ENCODE measurements at regions not wholly inside any gene's neighbourhood (a gene's known extent, or its start where the extent isn't known, plus 50 kb on each side); places are given as distances from the start of the nearest gene placed in this dataset.

DNA sequence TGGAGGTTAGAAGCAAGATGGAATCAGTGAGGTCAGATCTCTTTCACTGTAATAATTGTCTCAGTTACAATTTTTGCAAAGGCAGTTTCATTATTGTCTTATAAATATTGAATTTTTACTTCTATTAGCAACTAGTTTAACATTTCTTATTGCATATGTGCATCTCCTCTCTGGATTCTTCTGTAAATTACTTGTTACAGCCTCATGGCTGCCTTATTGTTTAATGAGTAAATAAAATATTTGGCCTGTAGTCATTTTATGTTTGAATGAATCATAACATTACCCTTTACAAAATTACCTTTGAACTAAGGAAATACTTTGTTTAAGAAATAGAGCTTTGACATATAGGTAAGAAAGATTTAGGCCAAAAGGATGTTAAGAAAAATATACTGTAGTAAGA, 212.4 kb downstream of the SLITRK6 start:
- TF ChIP-seq, protein P1, sequence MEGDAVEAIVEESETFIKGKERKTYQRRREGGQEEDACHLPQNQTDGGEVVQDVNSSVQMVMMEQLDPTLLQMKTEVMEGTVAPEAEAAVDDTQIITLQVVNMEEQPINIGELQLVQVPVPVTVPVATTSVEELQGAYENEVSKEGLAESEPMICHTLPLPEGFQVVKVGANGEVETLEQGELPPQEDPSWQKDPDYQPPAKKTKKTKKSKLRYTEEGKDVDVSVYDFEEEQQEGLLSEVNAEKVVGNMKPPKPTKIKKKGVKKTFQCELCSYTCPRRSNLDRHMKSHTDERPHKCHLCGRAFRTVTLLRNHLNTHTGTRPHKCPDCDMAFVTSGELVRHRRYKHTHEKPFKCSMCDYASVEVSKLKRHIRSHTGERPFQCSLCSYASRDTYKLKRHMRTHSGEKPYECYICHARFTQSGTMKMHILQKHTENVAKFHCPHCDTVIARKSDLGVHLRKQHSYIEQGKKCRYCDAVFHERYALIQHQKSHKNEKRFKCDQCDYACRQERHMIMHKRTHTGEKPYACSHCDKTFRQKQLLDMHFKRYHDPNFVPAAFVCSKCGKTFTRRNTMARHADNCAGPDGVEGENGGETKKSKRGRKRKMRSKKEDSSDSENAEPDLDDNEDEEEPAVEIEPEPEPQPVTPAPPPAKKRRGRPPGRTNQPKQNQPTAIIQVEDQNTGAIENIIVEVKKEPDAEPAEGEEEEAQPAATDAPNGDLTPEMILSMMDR (IDR thresholded peaks at IDR 0.05; ENCODE audit: borderline replicate concordance, extremely low read depth, low read length, poor library complexity, severe bottlenecking) = no peak
- TF ChIP-seq EZH2 (IDR thresholded peaks at IDR 0.05; ENCODE audit: borderline replicate concordance, low read depth, low read length, severe bottlenecking) = no peak
